ENCODE measurements at regions not wholly inside any gene's neighbourhood (a gene's known extent, or its start where the extent isn't known, plus 50 kb on each side); places are given as distances from the start of the nearest gene placed in this dataset.

DNA sequence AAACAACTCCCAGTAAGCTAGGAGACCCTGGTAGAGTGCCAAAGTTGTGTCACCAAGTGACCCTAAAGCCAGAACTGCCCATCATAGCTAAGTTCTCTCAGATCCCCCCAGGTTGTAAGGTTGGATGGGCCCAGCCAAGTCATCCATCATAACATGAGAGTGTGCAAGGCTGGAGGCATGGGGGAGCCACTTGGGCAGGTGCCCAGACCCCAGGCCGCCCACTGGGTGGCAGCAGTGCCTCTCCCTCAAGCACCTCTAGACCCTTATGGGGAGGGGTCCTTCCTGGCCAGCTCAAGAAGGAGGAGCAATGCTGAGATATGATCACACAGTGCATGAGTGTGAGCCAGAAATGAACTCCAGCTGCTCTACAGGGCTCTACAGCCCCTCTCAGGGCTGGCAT lies 154.5 kb downstream of the MYLK4 start:
- H3K4me3 ChIP-seq, result no peak overlapping the region
- DNase-seq, result no peak
- H3K27ac ChIP-seq, result no peak overlapping the region
- intact Hi-C loops (cut with DNase I), result no loop called here
- no peaks in the 10 kb centered on the region for H3K36me3 ChIP-seq
- no peaks in the 10 kb centered on the region for H3K27me3 ChIP-seq
- H3K4me1 ChIP-seq, result no peaks in the 10 kb centered on the region
- H3K9ac ChIP-seq (ENCODE audit: low read depth in 2 of 2, low read length in 2 of 2), result no peak overlapping the region
- no peaks in the 10 kb centered on the region for H3K9me3 ChIP-seq
- TF ChIP-seq, protein P1, sequence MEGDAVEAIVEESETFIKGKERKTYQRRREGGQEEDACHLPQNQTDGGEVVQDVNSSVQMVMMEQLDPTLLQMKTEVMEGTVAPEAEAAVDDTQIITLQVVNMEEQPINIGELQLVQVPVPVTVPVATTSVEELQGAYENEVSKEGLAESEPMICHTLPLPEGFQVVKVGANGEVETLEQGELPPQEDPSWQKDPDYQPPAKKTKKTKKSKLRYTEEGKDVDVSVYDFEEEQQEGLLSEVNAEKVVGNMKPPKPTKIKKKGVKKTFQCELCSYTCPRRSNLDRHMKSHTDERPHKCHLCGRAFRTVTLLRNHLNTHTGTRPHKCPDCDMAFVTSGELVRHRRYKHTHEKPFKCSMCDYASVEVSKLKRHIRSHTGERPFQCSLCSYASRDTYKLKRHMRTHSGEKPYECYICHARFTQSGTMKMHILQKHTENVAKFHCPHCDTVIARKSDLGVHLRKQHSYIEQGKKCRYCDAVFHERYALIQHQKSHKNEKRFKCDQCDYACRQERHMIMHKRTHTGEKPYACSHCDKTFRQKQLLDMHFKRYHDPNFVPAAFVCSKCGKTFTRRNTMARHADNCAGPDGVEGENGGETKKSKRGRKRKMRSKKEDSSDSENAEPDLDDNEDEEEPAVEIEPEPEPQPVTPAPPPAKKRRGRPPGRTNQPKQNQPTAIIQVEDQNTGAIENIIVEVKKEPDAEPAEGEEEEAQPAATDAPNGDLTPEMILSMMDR (IDR thresholded peaks at IDR 0.05), result no peak

DNA sequence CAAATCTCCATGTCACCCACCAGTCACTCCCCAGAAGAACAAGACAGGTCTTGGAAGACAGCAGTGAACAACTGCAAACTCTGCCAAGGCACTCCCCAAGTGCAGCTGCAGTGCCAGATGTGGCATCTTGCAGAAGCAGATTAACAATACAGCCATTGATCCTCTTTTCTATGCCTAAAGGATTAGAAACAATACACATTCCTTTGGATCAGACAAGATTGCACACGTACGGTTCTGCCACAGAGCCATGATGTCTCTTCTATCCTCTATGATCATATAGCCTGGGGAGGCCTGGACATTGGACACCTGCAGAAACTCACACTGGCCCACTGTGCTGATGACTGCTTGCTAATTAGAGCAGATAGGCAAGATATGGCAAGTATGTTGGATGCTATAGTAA lies 155.9 kb downstream of the MYLK4 start:
- Histone ChIP-seq H3K27me3 (no peaks in the 10 kb centered on the region), H3K4me1 (no peaks in the 10 kb centered on the region)
- intact Hi-C loops (cut with DNase I), result no loop called here

DNA sequence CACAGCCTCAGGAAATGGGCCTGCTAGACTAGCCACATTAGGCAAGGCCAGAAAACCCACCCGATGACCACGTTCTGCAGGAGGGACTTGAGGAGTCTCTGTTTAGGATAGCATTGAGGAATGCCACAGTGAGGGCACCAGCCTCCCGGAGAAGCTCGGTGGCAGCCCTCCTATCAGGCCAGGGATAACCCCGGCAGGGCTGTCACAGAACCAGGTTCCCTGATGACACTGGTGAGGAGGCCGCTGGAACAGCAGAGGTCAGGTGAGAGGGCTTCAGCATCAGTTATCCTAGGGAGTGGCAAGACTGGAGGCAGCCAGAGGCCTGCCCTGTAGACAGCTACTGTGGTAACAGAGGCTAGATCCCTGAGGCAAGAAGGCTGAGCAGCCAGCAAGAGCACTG lies 157.6 kb downstream of the MYLK4 start:
- intact Hi-C loops (cut with DNase I), result no loop called here
- Histone ChIP-seq H3K4me3 (no peak overlapping the region), H3K27ac (no peak overlapping the region), H3K9me3 (no peaks in the 10 kb centered on the region), H3K4me1 (no peaks in the 10 kb centered on the region), H3K9ac (ENCODE audit: low read depth in 2 of 2, low read length in 2 of 2) (no peak overlapping the region), H3K27me3 (no peaks in the 10 kb centered on the region), H3K36me3 (no peaks in the 10 kb centered on the region)
- TF ChIP-seq, protein P1 (IDR thresholded peaks at IDR 0.05), result no peak
- DNase-seq, result no peak

More for the DNA sequence above, 155.9 kb downstream of the MYLK4 start:
- H3K4me3 ChIP-seq, result no peak overlapping the region
- H3K9me3 ChIP-seq, result no peaks in the 10 kb centered on the region
- no peaks in the 10 kb centered on the region for H3K36me3 ChIP-seq
- no peak overlapping the region for H3K27ac ChIP-seq
- no peak for DNase-seq
- TF ChIP-seq, protein P1 (IDR thresholded peaks at IDR 0.05), result no peak
- no peak overlapping the region for H3K9ac ChIP-seq (ENCODE audit: low read depth in 2 of 2, low read length in 2 of 2)

DNA sequence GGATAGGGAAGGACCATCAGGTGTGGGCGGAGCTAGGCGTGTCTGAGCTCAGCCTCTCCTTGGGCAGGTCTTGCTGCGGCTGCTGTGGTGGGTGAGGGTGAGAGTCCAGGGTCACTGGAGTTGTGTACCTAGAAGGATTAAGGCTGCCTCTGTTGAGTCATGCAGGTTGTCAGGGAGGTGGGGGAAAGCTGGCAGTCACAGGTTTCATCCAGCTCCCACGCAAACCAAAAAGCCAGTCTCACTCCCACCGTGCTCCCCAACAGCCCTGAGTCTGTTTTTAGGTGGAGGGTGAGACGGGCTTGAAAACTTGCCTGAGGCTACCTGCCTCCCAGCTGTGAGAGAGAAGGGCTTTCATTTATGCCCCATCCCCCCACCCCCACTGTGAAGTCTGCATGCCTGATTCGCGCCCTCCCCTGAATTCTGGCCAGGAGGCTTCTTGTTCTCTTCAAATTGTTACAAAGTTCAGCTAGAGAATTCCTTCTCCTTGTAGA lies 161.5 kb downstream of the MYLK4 start:
- Histone ChIP-seq H3K27ac (no peak overlapping the region), H3K9ac (ENCODE audit: low read depth in 2 of 2, low read length in 2 of 2) (no peak overlapping the region), H3K4me3 (no peak overlapping the region), H3K36me3 (no peaks in the 10 kb centered on the region), H3K9me3 (no peaks in the 10 kb centered on the region), H3K4me1 (no peaks in the 10 kb centered on the region), H3K27me3 (no peaks in the 10 kb centered on the region)
- peak; percentile 32 for DNase-seq
- TF ChIP-seq, protein P1 (IDR thresholded peaks at IDR 0.05), result no peak
- intact Hi-C loops (cut with DNase I), result no loop called here

DNA sequence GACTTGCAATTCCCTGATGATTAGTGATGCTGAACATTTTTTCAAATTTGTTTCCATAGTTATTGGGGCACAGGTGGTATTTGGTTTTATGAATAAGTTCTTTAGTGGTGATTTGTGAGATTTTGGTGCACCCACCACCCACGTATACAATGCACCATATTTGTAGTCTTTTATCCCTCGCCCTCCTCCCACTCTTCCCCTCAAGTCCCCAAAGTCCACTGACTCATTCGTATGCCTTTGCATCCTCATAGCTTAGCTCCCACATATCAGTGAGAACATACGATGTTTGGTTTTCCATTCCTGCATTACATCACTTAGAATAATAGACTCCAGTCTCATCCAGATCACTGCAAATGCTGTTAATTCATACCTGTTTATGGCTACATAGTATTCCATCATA lies 167.3 kb downstream of the MYLK4 start:
- no peaks in the 10 kb centered on the region for H3K9me3 ChIP-seq
- no peaks in the 10 kb centered on the region for H3K4me1 ChIP-seq
- no peaks in the 10 kb centered on the region for H3K27me3 ChIP-seq
- TF ChIP-seq, protein P1 (IDR thresholded peaks at IDR 0.05), result no peak
- no peaks in the 10 kb centered on the region for H3K36me3 ChIP-seq
- no peak overlapping the region for H3K9ac ChIP-seq (ENCODE audit: low read depth in 2 of 2, low read length in 2 of 2)
- no peak overlapping the region for H3K27ac ChIP-seq
- no peak overlapping the region for H3K4me3 ChIP-seq
- intact Hi-C loops (cut with DNase I), result no loop called here
- DNase-seq, result no peak

DNA sequence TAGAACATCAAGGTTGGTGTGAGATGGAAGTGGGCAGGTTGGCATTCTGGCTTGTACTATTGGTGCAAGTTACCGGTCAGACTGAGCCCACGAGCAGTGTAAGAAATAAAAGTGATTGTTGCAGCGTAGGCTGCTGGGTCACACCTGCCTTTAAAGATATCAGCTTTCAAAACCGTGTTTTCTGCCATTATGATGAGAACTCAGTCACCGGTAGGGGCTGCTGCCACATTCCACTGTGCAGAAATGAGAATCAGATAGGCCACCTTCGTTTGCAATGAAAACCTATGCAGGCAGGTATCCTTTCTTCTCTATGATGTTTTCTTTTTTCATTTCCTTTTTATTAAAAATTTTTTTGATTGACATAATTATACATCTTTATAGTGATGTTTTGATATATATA lies 168.5 kb downstream of the MYLK4 start:
- DNase-seq, result no peak
- intact Hi-C loops (cut with DNase I), result no loop called here
- Histone ChIP-seq H3K9ac (ENCODE audit: low read depth in 2 of 2, low read length in 2 of 2) (no peak overlapping the region), H3K27me3 (no peaks in the 10 kb centered on the region), H3K4me1 (no peaks in the 10 kb centered on the region), H3K4me3 (no peak overlapping the region), H3K27ac (no peak overlapping the region), H3K36me3 (no peaks in the 10 kb centered on the region), H3K9me3 (no peaks in the 10 kb centered on the region)
- TF ChIP-seq, protein P1 (IDR thresholded peaks at IDR 0.05), result no peak
